Omental fat pad (tissue), 3 donors: ENCODE measurements at regions not wholly inside any gene's neighbourhood (a gene's known extent, or its start where the extent isn't known, plus 50 kb on each side); places are given as distances from the start of the nearest gene placed in this dataset.

Source experiments
- ATAC-seq: fragments of 150-250 bp; one replicate; pipeline ENCODE4 v1.9.1; 2016; ENCODE audit warnings: mild to moderate bottlenecking, moderate library complexity; ENCODE audit not compliant: low FRiP score
- DNase-seq: peaks from one replicate; pipeline ENCODE4 v3.0.0-alpha.2; 2019; ENCODE audit warnings: low spot score
- TF ChIP-seq, protein P1 (sequence below), 3 donors: fragments of 450-650 bp; IDR thresholded peaks; one replicate each; pipeline ENCODE4 v1.5.1; 2016 to 2017; ENCODE audit warnings: antibody characterized with exemption in 3 of 3, mild to moderate bottlenecking in 3 of 3, moderate library complexity in 2 of 3

DNA sequence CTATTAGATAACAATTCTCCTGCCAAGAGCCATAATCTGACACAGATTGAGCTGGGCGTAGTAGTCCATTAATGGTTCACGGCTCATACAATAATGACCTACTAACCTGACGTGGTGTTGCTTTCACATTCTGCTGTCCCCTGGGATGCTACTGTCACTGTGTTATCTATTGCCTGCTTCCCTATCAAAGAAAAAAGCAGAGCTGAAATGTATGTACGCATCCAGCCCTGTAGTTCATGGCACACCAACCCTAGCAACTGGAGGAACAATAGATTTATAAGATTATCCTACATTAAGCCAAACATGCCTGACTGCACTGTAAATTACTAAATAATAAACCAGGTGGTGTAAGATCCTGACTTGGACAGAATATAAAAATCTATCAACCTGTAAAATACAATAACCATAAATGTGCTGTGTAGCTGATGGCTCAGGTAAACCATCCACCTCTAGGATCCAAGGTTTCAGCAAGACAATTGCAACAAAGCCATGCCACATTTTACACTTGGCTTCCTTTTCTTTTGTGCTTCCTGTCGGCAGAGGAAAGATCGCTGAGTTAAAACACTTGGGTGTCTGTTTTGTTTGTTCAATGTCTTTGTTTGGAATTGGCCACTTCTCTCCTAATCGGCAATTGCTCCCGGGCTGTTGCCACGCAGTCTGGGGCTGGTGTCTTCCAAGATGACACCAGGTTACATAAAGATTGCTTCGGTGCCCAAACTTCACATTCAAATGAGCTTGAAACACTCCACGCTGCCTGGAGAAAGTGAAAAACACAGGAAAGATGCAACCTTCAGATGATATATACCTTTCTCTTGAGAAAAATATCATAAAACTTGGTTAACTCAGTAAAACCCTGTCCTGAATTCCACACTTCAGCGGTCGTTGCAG lies 143.9 kb upstream of the MGMT start:
- DNase-seq (no peak), ATAC-seq (no peak)
- TF ChIP-seq, protein P1, sequence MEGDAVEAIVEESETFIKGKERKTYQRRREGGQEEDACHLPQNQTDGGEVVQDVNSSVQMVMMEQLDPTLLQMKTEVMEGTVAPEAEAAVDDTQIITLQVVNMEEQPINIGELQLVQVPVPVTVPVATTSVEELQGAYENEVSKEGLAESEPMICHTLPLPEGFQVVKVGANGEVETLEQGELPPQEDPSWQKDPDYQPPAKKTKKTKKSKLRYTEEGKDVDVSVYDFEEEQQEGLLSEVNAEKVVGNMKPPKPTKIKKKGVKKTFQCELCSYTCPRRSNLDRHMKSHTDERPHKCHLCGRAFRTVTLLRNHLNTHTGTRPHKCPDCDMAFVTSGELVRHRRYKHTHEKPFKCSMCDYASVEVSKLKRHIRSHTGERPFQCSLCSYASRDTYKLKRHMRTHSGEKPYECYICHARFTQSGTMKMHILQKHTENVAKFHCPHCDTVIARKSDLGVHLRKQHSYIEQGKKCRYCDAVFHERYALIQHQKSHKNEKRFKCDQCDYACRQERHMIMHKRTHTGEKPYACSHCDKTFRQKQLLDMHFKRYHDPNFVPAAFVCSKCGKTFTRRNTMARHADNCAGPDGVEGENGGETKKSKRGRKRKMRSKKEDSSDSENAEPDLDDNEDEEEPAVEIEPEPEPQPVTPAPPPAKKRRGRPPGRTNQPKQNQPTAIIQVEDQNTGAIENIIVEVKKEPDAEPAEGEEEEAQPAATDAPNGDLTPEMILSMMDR (IDR thresholded peaks at IDR 0.05) = no peak

DNA sequence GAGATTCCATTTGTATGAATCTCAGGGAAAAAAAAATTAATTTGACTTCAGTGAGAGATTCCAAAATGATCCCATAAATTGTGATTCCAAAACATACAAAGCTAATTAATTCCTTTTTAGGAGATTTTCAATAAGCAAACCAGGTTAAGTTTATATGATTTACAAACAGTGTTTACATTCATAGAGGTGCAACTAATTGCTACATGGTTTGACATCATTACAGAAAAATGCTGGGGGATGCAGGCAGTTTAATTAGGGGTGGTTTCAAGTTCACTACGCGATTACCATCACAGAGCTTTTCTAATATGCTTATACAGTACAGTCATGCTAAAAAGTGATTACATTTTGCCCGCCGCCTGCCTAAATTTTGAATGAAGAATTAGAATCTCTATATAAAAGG lies 143.2 kb upstream of the MGMT start:
- ATAC-seq (no peak), DNase-seq (no peak)
- TF ChIP-seq, protein P1 (IDR thresholded peaks at IDR 0.05) = no peak

DNA sequence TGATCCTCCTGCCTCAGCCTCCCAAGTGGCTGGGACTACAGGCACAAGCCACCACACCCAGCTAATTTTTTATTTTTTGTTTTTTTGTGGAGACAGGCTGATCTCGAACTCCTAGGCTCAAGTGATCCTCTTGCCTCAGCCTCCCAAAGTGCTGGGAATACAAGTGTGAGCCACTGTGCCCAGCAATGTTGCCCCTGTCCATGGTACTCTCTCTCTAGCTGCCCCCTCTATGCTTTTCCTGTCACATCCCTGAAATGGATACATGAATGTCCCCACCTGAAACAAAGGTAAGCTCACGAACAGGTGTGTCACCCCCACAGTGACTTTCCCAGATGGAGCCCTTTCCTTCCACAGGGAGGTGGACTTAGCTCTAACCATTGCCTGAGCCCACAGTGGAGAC lies 141.1 kb upstream of the MGMT start:
- no peak for DNase-seq
- no peak for ATAC-seq
- TF ChIP-seq, protein P1 (IDR thresholded peaks at IDR 0.05) = no peak

DNA sequence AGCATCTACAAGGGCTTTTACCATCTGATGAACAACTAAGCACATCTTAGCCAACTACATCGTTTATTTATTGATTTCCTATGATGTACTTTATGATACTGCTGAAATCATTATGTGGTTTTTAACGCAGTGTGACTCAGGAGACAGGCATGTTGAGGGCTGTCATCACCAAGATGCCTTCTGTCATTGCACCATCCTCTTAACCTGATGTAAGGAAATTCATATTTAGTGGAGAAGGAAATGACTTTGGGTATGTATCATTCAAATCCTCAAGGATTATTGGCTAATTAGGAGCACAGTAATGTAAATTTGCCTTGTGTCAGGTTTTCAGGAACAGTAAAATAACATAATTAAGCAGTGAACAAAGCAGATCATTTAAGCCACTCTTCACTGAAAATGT lies 138.5 kb upstream of the MGMT start:
- no peak for DNase-seq
- ATAC-seq = no peak
- TF ChIP-seq, protein P1 (IDR thresholded peaks at IDR 0.05) = no peak

DNA sequence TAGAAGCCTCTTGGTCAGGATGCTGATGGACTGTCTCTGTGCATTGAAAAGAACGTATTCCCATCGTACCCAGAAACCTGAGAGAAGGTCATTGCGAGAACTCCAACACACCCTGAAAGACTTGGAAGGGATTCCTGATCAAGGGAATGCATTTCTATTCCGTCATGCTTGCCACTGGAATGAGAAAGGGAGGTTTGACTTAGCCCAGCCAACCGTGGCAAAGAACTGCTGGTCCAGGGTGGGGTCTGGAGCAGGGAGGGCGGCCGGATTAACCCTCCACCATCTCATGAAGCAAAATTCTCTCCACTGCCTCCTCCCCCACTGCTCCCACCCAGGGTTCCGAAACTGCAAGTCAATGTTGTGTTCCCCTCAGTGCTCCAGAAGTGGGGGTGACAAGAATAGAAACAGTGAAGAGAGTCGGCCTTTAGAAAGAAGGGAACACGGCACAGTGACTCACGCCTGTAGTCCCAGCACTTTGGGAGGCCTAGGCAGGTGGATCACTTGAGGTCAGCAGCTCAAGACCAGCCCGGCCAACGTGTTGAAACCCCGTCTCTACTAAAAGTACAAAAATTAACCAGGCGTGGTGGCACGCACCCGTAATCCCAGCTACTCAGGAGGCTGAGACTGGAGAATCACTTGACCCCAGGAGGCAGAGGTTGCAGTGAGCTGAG lies 137.5 kb upstream of the MGMT start:
- DNase-seq (no peak), ATAC-seq (no peak)
- TF ChIP-seq, protein P1 (IDR thresholded peaks at IDR 0.05) = no peak

DNA sequence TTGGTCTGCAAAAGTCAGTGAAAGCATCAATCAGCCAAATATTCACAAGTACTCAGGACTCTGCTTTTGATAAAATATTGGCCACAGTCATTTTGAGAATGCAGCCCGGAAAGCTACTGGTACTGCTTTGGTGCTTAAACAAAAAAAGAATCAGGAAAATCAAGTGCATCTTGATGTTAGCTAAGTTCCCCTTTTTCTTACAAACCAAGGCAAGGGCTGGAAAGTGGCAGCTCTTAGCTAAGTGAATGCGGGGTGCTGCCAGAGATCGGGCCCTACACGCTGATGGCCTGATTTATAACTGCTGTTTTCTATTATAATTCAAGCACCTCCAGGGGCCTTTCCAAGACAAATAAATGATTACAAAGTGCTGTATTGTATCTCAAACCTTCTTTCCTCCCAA lies 136.8 kb upstream of the MGMT start:
- no peak for DNase-seq
- ATAC-seq = no peak
- TF ChIP-seq, protein P1 (IDR thresholded peaks at IDR 0.05) = no peak
